ENCODE measurements at regions not wholly inside any gene's neighbourhood (a gene's known extent, or its start where the extent isn't known, plus 50 kb on each side); places are given as distances from the start of the nearest gene placed in this dataset.

- H3K36me3 ChIP-seq (ENCODE audit: low read depth, low read length): no peaks in the 10 kb centered on the region
- no peak for DNase-seq
- H3K79me2 ChIP-seq (ENCODE audit: low read length): no peaks in the 10 kb centered on the region
- BruUV-seq (replicated peaks): no TSS peak
- no peak overlapping the region for H3K27ac ChIP-seq (ENCODE audit: low read length)
- H3K9ac ChIP-seq (ENCODE audit: low read length): no peak overlapping the region
- no peaks in the 10 kb centered on the region for H3K9me3 ChIP-seq (ENCODE audit: low read length)
- no peak overlapping the region for H2AFZ ChIP-seq (ENCODE audit: low read length)
- no peaks in the 10 kb centered on the region for H3K4me1 ChIP-seq (ENCODE audit: insufficient read depth, low read length)
- H3K27me3 ChIP-seq (ENCODE audit: low read length): peaks cover 26% of the 10 kb centered on the region
- H3K4me3 ChIP-seq (ENCODE audit: low read length): no peak overlapping the region
- no peaks in the 10 kb centered on the region for H4K20me1 ChIP-seq (ENCODE audit: low read length)
- no peak for ATAC-seq
- intact Hi-C loops (cut with micrococcal nuclease): no loop called here
- ChIA-PET CTCF (no interaction called here), POLR2A (ENCODE audit: unreplicated experiment) (no interaction called here)
- no peaks in the 10 kb centered on the region for H3K9me2 ChIP-seq (replicated peaks; ENCODE audit: low read length)
- TF ChIP-seq EZH2 (IDR thresholded peaks at IDR 0.05; ENCODE audit: low read length, unreplicated experiment): no peak
- TF ChIP-seq CTCF (conservative IDR thresholded peaks at IDR 0.05; ENCODE audit: low read depth, low read length): no peak
- TF ChIP-seq EZH2phosphoT487 (IDR thresholded peaks at IDR 0.05; ENCODE audit: borderline replicate concordance, low read length): no peak
- no peaks in the 10 kb centered on the region for H3F3A ChIP-seq (ENCODE audit: low read length, unreplicated experiment)
- H3K4me2 ChIP-seq (ENCODE audit: low read length): no peak overlapping the region
Observed at GRCh38 chr18:53819671-53820070, 404.8 kb downstream of the MBD2 start.

GRCh38 chr18:53819174-53819573 is 405.3 kb downstream of the MBD2 start:
- Histone ChIP-seq H4K20me1 (ENCODE audit: low read length) (no peaks in the 10 kb centered on the region), H3K4me2 (ENCODE audit: low read length) (no peak overlapping the region), H3K4me1 (ENCODE audit: insufficient read depth, low read length) (no peaks in the 10 kb centered on the region), H3K9me3 (ENCODE audit: low read length) (no peaks in the 10 kb centered on the region), H3K27ac (ENCODE audit: low read length) (no peak overlapping the region), H3K4me3 (ENCODE audit: low read length) (no peak overlapping the region), H3K36me3 (ENCODE audit: low read depth, low read length) (no peaks in the 10 kb centered on the region), H2AFZ (ENCODE audit: low read length) (no peak overlapping the region), H3K9me2 (replicated peaks; ENCODE audit: low read length) (no peaks in the 10 kb centered on the region), H3K79me2 (ENCODE audit: low read length) (no peaks in the 10 kb centered on the region), H3K9ac (ENCODE audit: low read length) (no peak overlapping the region), H3K27me3 (ENCODE audit: low read length) (peaks cover 30% of the 10 kb centered on the region), H3F3A (ENCODE audit: low read length, unreplicated experiment) (no peaks in the 10 kb centered on the region)
- DNase-seq (no peak), ATAC-seq (no peak)
- BruUV-seq (replicated peaks): no TSS peak
- ChIA-PET POLR2A (ENCODE audit: unreplicated experiment) (no interaction called here), CTCF (no interaction called here)
- TF ChIP-seq CTCF (conservative IDR thresholded peaks at IDR 0.05; ENCODE audit: low read depth, low read length): no peak
- intact Hi-C loops (cut with micrococcal nuclease): no loop called here

- Histone ChIP-seq H3K9me2 (replicated peaks; ENCODE audit: low read length) (no peaks in the 10 kb centered on the region), H3K4me3 (ENCODE audit: low read length) (no peak overlapping the region), H3K9ac (ENCODE audit: low read length) (no peak overlapping the region), H3K4me2 (ENCODE audit: low read length) (no peak overlapping the region), H4K20me1 (ENCODE audit: low read length) (no peaks in the 10 kb centered on the region), H3K27me3 (ENCODE audit: low read length) (peaks cover 39% of the 10 kb centered on the region), H2AFZ (ENCODE audit: low read length) (no peak overlapping the region), H3K79me2 (ENCODE audit: low read length) (no peaks in the 10 kb centered on the region), H3K36me3 (ENCODE audit: low read depth, low read length) (no peaks in the 10 kb centered on the region), H3K4me1 (ENCODE audit: insufficient read depth, low read length) (no peaks in the 10 kb centered on the region), H3K27ac (ENCODE audit: low read length) (no peak overlapping the region), H3F3A (ENCODE audit: low read length, unreplicated experiment) (no peaks in the 10 kb centered on the region), H3K9me3 (ENCODE audit: low read length) (no peaks in the 10 kb centered on the region)
- intact Hi-C loops (cut with micrococcal nuclease): no loop called here
- ChIA-PET POLR2A (ENCODE audit: unreplicated experiment) (no interaction called here), CTCF (no interaction called here)
- DNase-seq (no peak), ATAC-seq (no peak)
- no TSS peak for BruUV-seq (replicated peaks)
- TF ChIP-seq EZH2 (IDR thresholded peaks at IDR 0.05; ENCODE audit: low read length, unreplicated experiment) (no peak), EZH2phosphoT487 (IDR thresholded peaks at IDR 0.05; ENCODE audit: borderline replicate concordance, low read length) (no peak), CTCF (conservative IDR thresholded peaks at IDR 0.05; ENCODE audit: low read depth, low read length) (no peak)
Observed at GRCh38 chr18:53817976-53818950, 406.2 kb downstream of the MBD2 start.

Measured in PC-3 (cell line).